ENCODE measurements at regions not wholly inside any gene's neighbourhood (a gene's known extent, or its start where the extent isn't known, plus 50 kb on each side); places are given as distances from the start of the nearest gene placed in this dataset.

DNA sequence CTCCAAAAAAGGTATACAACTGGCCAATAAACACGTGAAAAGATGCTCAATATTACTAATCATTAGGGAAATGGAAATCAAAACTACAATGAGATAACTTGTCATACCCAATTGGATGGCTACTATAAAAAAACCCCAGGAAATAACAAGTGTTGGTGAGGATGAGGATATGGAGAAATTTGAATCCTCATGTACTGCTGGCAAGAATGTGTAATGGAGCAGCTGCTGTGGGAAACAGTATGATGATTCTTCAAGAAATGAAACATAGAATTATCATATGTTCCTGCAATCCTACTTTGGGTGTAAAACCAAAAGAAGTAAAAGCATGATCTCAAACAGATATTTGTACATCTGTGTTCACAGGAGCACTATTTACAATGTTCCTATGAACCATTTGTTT is 67.4 kb downstream of the RPLP1 start:
- H3K9me3 ChIP-seq, result peaks cover 0 to 3% (median 0%) of the 10 kb centered on the region in 11 donors
- 36 to 54% methylated on average over 1 of the region's 1 CpG for WGBS, 2 donors
- H3K27me3 ChIP-seq, result peaks cover 0 to 12% (median 5%) of the 10 kb centered on the region in 7 donors
- H3K27ac ChIP-seq, result no peak overlapping the region
- intact Hi-C loops (cut with DNase I), result loop anchor here in 2 of 10 donors (5.0 kb wide), 1 partner anchor 967 kb away; no protein-coding TSS in a partner anchor
- TF ChIP-seq CTCF (IDR thresholded peaks at IDR 0.05), result no peak
- no peak for DNase-seq
- no peak overlapping the region for H3K4me3 ChIP-seq
- H3K4me1 ChIP-seq, result peaks cover 0 to 10% (median 0%) of the 10 kb centered on the region in 9 donors
- ATAC-seq, result no peak
- H3K36me3 ChIP-seq, result no peaks in the 10 kb centered on the region

GRCh38 chr15:69522361-69522760 is 69.7 kb downstream of the RPLP1 start:
- no peak overlapping the region for H3K27ac ChIP-seq
- H3K9me3 ChIP-seq, result peaks cover 0 to 3% (median 0%) of the 10 kb centered on the region in 11 donors
- 94 to 95% methylated on average over 2 of the region's 2 CpGs for whole genome bisulfite sequencing, 2 donors
- ATAC-seq, result no peak
- peaks cover 0 to 8% (median 5%) of the 10 kb centered on the region in 7 donors for H3K27me3 ChIP-seq
- no peak overlapping the region for H3K4me3 ChIP-seq
- intact Hi-C loops (cut with DNase I), result loop anchor here in 2 of 10 donors (5.0 kb wide), 1 partner anchor 965 kb away; no protein-coding TSS in a partner anchor
- DNase-seq, result no peak
- TF ChIP-seq CTCF (IDR thresholded peaks at IDR 0.05), result no peak
- no peaks in the 10 kb centered on the region for H3K36me3 ChIP-seq
- H3K4me1 ChIP-seq, result no peaks in the 10 kb centered on the region

DNA sequence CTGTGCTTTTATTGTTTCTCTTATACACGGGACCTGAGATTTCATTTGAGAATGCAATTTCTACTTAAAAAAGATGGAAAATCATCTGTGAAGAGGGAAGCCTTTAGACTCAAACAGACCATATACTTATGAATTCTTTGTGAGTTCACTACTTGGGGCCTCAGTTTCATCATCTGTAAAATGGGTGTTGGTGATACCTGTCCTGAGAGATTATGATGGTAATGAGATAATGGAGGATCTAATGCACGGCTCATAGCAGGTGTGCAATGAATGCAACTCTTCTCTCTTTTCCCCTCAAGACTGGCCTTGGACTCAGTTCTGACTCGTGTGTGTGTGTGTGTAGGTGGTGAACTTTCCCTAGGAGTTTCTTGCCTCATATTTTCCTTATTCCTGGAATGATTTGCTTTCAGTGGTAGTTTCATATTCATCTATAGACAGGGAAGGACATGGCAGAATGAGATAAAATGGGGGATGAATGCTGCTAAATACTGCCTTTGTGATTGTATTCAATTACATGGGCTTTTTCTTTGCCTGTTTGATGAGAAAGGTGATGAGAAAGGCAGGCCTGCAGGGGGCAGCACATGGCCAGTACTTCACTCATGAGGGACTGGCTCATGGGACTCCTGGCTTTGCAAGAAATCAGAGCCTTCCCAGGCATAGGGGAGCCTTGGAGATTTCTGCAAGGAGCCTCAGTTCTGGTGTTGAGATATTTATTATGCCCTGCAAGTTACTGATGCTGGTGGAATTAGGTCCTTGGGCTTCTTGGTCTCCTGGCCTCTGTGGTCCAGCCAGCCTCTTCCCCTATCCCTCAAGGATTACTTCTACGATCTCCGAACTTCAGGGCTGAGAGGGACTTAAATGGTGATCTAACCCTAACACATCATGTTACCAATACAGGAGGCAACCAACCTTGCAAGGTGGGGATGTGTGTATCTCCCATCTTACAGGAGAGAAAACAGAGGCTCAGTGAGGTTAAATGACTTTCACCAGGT is 70.7 kb downstream of the RPLP1 start:
- H3K4me1 ChIP-seq, result no peaks in the 10 kb centered on the region
- intact Hi-C loops (cut with DNase I), result loop anchor here in 2 of 10 donors (5.0 kb wide), 1 partner anchor 964 kb away; no protein-coding TSS in a partner anchor
- TF ChIP-seq CTCF (IDR thresholded peaks at IDR 0.05), result peak; percentile 28 to 73 (median 67)
- H3K9me3 ChIP-seq, result peaks cover 0 to 3% (median 0%) of the 10 kb centered on the region in 11 donors
- H3K27ac ChIP-seq, result no peak overlapping the region
- ATAC-seq (peak in 7 of 8 donors; percentile 60 to 82 (median 72)), DNase-seq (peak; percentile 71 to 76)
- H3K4me3 ChIP-seq, result no peak overlapping the region
- peaks cover 0 to 8% (median under 1%) of the 10 kb centered on the region in 7 donors for H3K27me3 ChIP-seq
- WGBS, 2 donors, result 76 to 82% methylated on average over 5 of the region's 5 CpGs
- no peaks in the 10 kb centered on the region for H3K36me3 ChIP-seq

- Histone ChIP-seq H3K4me1 (no peaks in the 10 kb centered on the region), H3K9me3 (peaks cover 0 to 3% (median 0%) of the 10 kb centered on the region in 11 donors), H3K36me3 (no peaks in the 10 kb centered on the region), H3K27ac (peak overlapping the region in 1 of 10 donors; percentile 10), H3K4me3 (no peak overlapping the region), H3K27me3 (peaks cover 0 to 6% (median 0%) of the 10 kb centered on the region in 7 donors)
- ATAC-seq (no peak), DNase-seq (no peak)
- WGBS, 2 donors, result 60 to 63% methylated on average over 6 of the region's 6 CpGs
- intact Hi-C loops (cut with DNase I), result loop anchor here in 2 of 10 donors (5.0 kb wide), 1 partner anchor 963 kb away; no protein-coding TSS in a partner anchor
- TF ChIP-seq CTCF (IDR thresholded peaks at IDR 0.05), result no peak
These were observed 71.7 kb downstream of the RPLP1 start for GRCh38 chr15:69524296-69524695.

All from heart right ventricle (tissue), 16 donors.